K562 (cell line): ENCODE measurements at regions not wholly inside any gene's neighbourhood (a gene's known extent, or its start where the extent isn't known, plus 50 kb on each side); places are given as distances from the start of the nearest gene placed in this dataset.

Experiments used
- NFRKB ChIP-seq: fragments of 450-650 bp; IDR thresholded peaks from 2 replicates; pipeline ENCODE4 v1.6.1; 2016; ENCODE audit warnings: low read depth
- TF ChIP-seq, protein P1 (sequence below), 3 experiments: IDR thresholded peaks in 2 of 3; conservative IDR thresholded peaks in 1 of 3; 2 replicates each; pipeline ENCODE4 v1.5.1; 2011 to 2012; ENCODE audit warnings: low read length in 3 of 3, mild to moderate bottlenecking in 3 of 3, control low read depth in 2 of 3, improper control_type of control experiment in 1 of 3, inconsistent platforms in 1 of 3, low read depth in 1 of 3, mixed read lengths in 1 of 3, moderate library complexity in 1 of 3; ENCODE audit not compliant: insufficient read depth in 2 of 3

DNA sequence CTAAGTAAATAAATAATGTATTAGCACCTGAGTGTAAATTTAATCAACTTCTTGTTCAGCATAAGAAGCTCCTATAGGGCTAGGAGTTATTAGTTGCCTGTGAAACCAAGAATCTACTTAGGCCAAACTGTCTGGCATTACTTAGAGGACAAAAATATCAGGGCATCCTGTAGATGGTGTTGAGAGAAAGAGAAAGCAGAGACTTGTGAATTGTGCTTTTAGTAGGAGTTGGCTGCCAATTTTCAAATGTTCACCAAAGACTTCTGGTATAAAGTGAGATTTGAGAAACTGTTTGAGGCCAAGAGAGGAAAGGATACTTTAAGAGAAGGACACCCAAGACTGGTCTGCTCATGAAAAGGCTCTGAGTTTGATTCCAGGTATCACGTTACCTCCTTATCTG is 315.5 kb upstream of the DEPDC1 start:
- TF ChIP-seq, protein P1, sequence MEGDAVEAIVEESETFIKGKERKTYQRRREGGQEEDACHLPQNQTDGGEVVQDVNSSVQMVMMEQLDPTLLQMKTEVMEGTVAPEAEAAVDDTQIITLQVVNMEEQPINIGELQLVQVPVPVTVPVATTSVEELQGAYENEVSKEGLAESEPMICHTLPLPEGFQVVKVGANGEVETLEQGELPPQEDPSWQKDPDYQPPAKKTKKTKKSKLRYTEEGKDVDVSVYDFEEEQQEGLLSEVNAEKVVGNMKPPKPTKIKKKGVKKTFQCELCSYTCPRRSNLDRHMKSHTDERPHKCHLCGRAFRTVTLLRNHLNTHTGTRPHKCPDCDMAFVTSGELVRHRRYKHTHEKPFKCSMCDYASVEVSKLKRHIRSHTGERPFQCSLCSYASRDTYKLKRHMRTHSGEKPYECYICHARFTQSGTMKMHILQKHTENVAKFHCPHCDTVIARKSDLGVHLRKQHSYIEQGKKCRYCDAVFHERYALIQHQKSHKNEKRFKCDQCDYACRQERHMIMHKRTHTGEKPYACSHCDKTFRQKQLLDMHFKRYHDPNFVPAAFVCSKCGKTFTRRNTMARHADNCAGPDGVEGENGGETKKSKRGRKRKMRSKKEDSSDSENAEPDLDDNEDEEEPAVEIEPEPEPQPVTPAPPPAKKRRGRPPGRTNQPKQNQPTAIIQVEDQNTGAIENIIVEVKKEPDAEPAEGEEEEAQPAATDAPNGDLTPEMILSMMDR (IDR thresholded peaks at IDR 0.05 in 2 of 3, conservative IDR thresholded peaks at IDR 0.05 in 1 of 3; ENCODE audit: insufficient read depth in 2 of 3, low read depth in 1 of 3, low read length in 3 of 3): no peak
- no peak for TF ChIP-seq NFRKB
